Breast epithelium (tissue), 4 donors: ENCODE measurements at regions not wholly inside any gene's neighbourhood (a gene's known extent, or its start where the extent isn't known, plus 50 kb on each side); places are given as distances from the start of the nearest gene placed in this dataset.

Source experiments
- DNase-seq, 2 donors: peaks; one replicate each; pipeline ENCODE4 v3.0.0-alpha.2; 2019; ENCODE audit warnings: low spot score in 2 of 2
- H3K27ac ChIP-seq, 2 donors: fragments of 200-600 bp; sonication (generic) in 1 of 2; one replicate each; pipeline ENCODE4 v1.5.1; 2016 to 2019; ENCODE audit warnings: mild to moderate bottlenecking in 1 of 2
- H3K27me3 ChIP-seq, 2 donors: fragments of 200-600 bp; sonication (generic) in 1 of 2; one replicate each; pipeline versions ENCODE4 v1.5.1 to v1.6.0; 2017 to 2019; ENCODE audit warnings: control low read depth in 1 of 2, mild to moderate bottlenecking in 1 of 2
- H3K36me3 ChIP-seq: fragments of 200-600 bp; one replicate; pipeline ENCODE4 v1.5.1; 2019
- H3K4me1 ChIP-seq, 2 donors: fragments of 200-600 bp; sonication (generic); one replicate each; pipeline ENCODE4 v1.5.1; 2016 to 2019; ENCODE audit warnings: control low read depth in 1 of 2
- H3K4me3 ChIP-seq, 3 donors: fragments of 200-600 bp; sonication (generic); 1 replicate in 2 of 3; 2 replicates in 1 of 3; pipeline ENCODE4 v1.5.1; 2016 to 2019; ENCODE audit warnings: mild to moderate bottlenecking in 3 of 3, moderate library complexity in 2 of 3
- H3K9me3 ChIP-seq, 2 donors: fragments of 200-600 bp; sonication (generic) in 1 of 2; one replicate each; pipeline ENCODE4 v1.5.1; 2016 to 2019; ENCODE audit warnings: control low read depth in 1 of 2
- CTCF ChIP-seq, 3 donors: fragments of 450-650 bp; IDR thresholded peaks; one replicate each; pipeline ENCODE4 v1.5.1; 2016 to 2017; ENCODE audit warnings: antibody characterized with exemption in 3 of 3, mild to moderate bottlenecking in 3 of 3, moderate library complexity in 3 of 3
- POLR2A ChIP-seq: fragments of 450-650 bp; IDR thresholded peaks from one replicate; pipeline ENCODE4 v1.6.1; 2016; ENCODE audit warnings: antibody characterized with exemption, mild to moderate bottlenecking, moderate library complexity
- POLR2AphosphoS5 ChIP-seq, 3 donors: sonication (generic); formaldehyde crosslinking; IDR thresholded peaks; one replicate each; pipeline ENCODE4 v1.6.1; 2017; ENCODE audit warnings: antibody characterized with exemption in 3 of 3
- intact Hi-C: fragments of 100-400 bp; cut with DNase I; formaldehyde crosslinking; loops from one replicate; pipeline ENCODE4 v1.15.1; 2023; ENCODE audit warnings: low total_unique reads

DNA sequence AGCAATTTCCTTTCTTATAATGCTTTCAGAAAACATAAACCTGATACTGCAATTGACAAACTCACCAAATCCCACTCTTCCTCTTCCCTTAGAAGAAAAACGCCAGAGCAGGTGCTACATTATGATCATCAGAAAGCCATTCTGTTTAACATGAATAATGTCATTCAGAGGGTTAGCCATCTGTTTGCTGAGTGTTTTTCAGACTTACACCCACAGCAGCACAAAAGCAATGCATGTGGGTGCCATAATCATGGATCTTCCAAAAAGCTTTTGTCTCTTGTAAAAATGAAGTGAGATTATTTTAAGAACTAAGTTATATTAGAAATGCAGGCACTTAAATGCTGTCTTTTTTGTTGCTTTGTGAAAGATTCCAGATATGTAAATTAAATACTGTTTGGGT, 204.6 kb upstream of the TMPRSS15 start:
- TF ChIP-seq POLR2AphosphoS5 (IDR thresholded peaks at IDR 0.05) (no peak), CTCF (IDR thresholded peaks at IDR 0.05) (no peak), POLR2A (no peak)
- intact Hi-C loops: no loop called here

DNA sequence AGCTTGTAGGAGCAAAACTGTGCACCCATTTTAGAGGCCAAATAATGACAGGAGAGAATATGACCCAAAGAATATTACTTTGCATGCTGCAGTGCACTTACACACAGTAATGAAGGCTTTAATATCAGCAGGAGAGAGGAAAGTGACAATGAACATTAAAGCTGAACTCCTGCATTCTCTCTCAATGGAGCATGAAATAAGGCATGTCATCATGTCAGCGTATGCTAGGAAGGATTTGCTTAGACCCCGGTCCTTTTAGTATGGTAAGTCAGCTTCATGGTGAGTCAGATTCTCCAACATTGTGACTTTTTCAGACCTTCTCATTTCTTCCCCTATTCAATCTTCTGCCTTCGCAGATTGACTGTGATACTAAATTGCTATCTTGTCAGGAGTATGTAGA, 210.7 kb upstream of the TMPRSS15 start:
- Histone ChIP-seq H3K4me1 (no peaks in the 10 kb centered on the region), H3K36me3 (no peaks in the 10 kb centered on the region), H3K27ac (no peak overlapping the region), H3K9me3 (no peaks in the 10 kb centered on the region), H3K4me3 (no peak overlapping the region), H3K27me3 (no peaks in the 10 kb centered on the region)
- intact Hi-C loops: no loop called here
- TF ChIP-seq CTCF (IDR thresholded peaks at IDR 0.05) (no peak), POLR2AphosphoS5 (IDR thresholded peaks at IDR 0.05) (no peak), POLR2A (no peak)
- DNase-seq: no peak

More for the DNA sequence above, 204.6 kb upstream of the TMPRSS15 start:
- Histone ChIP-seq H3K9me3 (no peaks in the 10 kb centered on the region), H3K4me1 (no peaks in the 10 kb centered on the region), H3K4me3 (no peak overlapping the region), H3K27ac (no peak overlapping the region), H3K36me3 (no peaks in the 10 kb centered on the region), H3K27me3 (no peaks in the 10 kb centered on the region)
- DNase-seq: no peak

GRCh38 chr21:18617291-18617690, 213.7 kb upstream of the TMPRSS15 start:
- H3K27ac ChIP-seq: no peak overlapping the region
- H3K9me3 ChIP-seq: no peaks in the 10 kb centered on the region
- H3K4me3 ChIP-seq: no peak overlapping the region
- intact Hi-C loops: no loop called here
- H3K36me3 ChIP-seq: no peaks in the 10 kb centered on the region
- H3K27me3 ChIP-seq: no peaks in the 10 kb centered on the region
- no peaks in the 10 kb centered on the region for H3K4me1 ChIP-seq
- no peak for DNase-seq
- no peak for TF ChIP-seq POLR2A
- TF ChIP-seq POLR2AphosphoS5 (IDR thresholded peaks at IDR 0.05): no peak
- TF ChIP-seq CTCF (IDR thresholded peaks at IDR 0.05): no peak

DNA sequence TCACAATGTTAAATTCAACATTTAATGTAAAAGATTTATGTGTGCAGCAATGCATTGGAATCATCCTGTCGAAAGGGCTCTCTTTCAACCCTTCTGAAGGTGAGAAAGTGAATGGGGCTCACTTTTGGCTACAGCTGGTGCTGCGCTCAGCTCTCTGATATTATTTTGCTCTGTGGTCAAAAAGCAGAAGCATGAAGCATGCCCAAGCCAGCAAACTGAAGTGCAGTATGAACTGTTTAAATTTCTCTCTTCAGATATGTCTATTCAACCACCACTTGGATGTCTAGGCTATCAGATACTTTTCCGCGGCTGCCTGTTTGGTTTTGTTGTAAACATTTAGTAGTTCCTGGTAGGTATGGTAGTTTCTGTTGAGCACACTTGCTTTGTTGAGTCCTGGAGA, 216.9 kb upstream of the TMPRSS15 start:
- TF ChIP-seq CTCF (IDR thresholded peaks at IDR 0.05): no peak
- TF ChIP-seq POLR2AphosphoS5 (IDR thresholded peaks at IDR 0.05): no peak
- no peak for TF ChIP-seq POLR2A
- intact Hi-C loops: no loop called here
- Histone ChIP-seq H3K9me3 (no peaks in the 10 kb centered on the region), H3K27ac (no peak overlapping the region), H3K36me3 (no peaks in the 10 kb centered on the region), H3K4me1 (no peaks in the 10 kb centered on the region), H3K27me3 (no peaks in the 10 kb centered on the region), H3K4me3 (no peak overlapping the region)
- no peak for DNase-seq

DNA sequence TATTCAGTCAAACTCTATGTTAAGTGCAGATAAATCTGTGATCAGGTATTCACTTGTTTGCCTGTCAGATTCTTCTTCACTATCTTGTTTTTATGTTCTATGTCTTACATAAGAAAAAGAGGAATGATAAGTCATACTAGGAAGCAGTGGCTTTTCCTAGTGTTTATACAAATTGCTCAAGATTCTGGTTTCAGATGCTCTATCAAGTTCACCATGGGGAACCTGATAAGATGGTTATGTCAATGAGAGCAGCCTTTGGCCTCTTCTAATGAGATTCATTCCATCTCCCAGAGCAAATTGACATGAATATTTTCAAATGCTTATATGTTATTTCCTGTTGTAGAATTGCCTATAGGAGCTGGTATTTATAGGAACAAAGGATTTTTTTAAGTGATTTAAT, 218.8 kb upstream of the TMPRSS15 start:
- H3K9me3 ChIP-seq: no peaks in the 10 kb centered on the region
- H3K36me3 ChIP-seq: no peaks in the 10 kb centered on the region
- intact Hi-C loops: no loop called here
- no peaks in the 10 kb centered on the region for H3K27me3 ChIP-seq
- no peaks in the 10 kb centered on the region for H3K4me1 ChIP-seq
- H3K27ac ChIP-seq: no peak overlapping the region
- no peak for TF ChIP-seq CTCF (IDR thresholded peaks at IDR 0.05)
- no peak for TF ChIP-seq POLR2AphosphoS5 (IDR thresholded peaks at IDR 0.05)
- TF ChIP-seq POLR2A: no peak
- no peak overlapping the region for H3K4me3 ChIP-seq
- no peak for DNase-seq
